SU-DHL-6 (cell line): ENCODE measurements at regions not wholly inside any gene's neighbourhood (a gene's known extent, or its start where the extent isn't known, plus 50 kb on each side); places are given as distances from the start of the nearest gene placed in this dataset.

Experiments used
- H2AFZ ChIP-seq: fragments of 200-600 bp; sonication (generic); 2 replicates; pipeline ENCODE4 v1.6.1; 2014; ENCODE audit warnings: low read depth, mild to moderate bottlenecking, moderate library complexity, mixed read lengths, antibody characterized with exemption, low read length; ENCODE audit not compliant: severe bottlenecking
- H3F3A ChIP-seq: fragments of 200-600 bp; shearing (Covaris generic); 2 replicates; pipeline ENCODE4 v1.6.0; 2016; ENCODE audit warnings: antibody characterized with exemption, mild to moderate bottlenecking; ENCODE audit not compliant: insufficient read depth
- H3K27ac ChIP-seq: fragments of 200-600 bp; sonication (generic); 2 replicates; pipeline ENCODE4 v1.5.1; 2016; ENCODE audit warnings: low read depth, mild to moderate bottlenecking, low read length, moderate library complexity, mixed read lengths
- H3K27me3 ChIP-seq: fragments of 200-600 bp; sonication (generic), shearing (Covaris generic); 2 replicates; pipeline ENCODE4 v1.6.0; 2014; ENCODE audit warnings: mild to moderate bottlenecking, low read length
- H3K36me3 ChIP-seq: fragments of 200-600 bp; sonication (generic); 2 replicates; pipeline ENCODE4 v1.6.1; 2014; ENCODE audit warnings: mild to moderate bottlenecking, low read length, mixed read lengths
- H3K4me2 ChIP-seq: fragments of 300-600, 200-600 bp; shearing (Covaris generic), sonication (generic); 2 replicates; pipeline ENCODE4 v1.6.0; 2014; ENCODE audit warnings: low read length, low read depth, mild to moderate bottlenecking; ENCODE audit not compliant: poor library complexity, severe bottlenecking
- H3K4me3 ChIP-seq: fragments of 200-600 bp; sonication (generic); 2 replicates; pipeline ENCODE4 v1.5.1; 2014; ENCODE audit warnings: antibody characterized with exemption, low read length, mild to moderate bottlenecking, mixed read lengths; ENCODE audit not compliant: insufficient read depth, poor library complexity, severe bottlenecking
- H3K79me2 ChIP-seq: fragments of 200-600 bp; sonication (generic); 2 replicates; pipeline ENCODE4 v1.6.1; 2014; ENCODE audit warnings: mild to moderate bottlenecking, low read length, moderate library complexity; ENCODE audit not compliant: insufficient read depth
- H3K9ac ChIP-seq: fragments of 200-600 bp; sonication (generic); 2 replicates; pipeline ENCODE4 v1.7.0; 2014; ENCODE audit warnings: mild to moderate bottlenecking, low read length
- H3K9me2 ChIP-seq: fragments of 200-600 bp; sonication (generic); replicated peaks from 2 replicates; pipeline ENCODE4 v1.6.1; 2014; ENCODE audit warnings: low read length; ENCODE audit not compliant: insufficient read depth
- H3K9me3 ChIP-seq: fragments of 200-600 bp; sonication (generic); 2 replicates; pipeline ENCODE4 v1.6.1; 2014; ENCODE audit warnings: low read length, mixed read lengths; ENCODE audit not compliant: insufficient read depth
- H4K20me1 ChIP-seq: fragments of 200-600 bp; sonication (generic); 2 replicates; pipeline ENCODE4 v1.6.1; 2014; ENCODE audit warnings: low read depth, mild to moderate bottlenecking, antibody characterized with exemption, low read length, moderate library complexity, mixed read lengths
- EZH2phosphoT487 ChIP-seq: fragments of 200-600 bp; sonication (generic), shearing (Covaris generic); conservative IDR thresholded peaks from 2 replicates; pipeline ENCODE4 v1.6.1; 2018; ENCODE audit warnings: mild to moderate bottlenecking, antibody characterized with exemption, low read length, moderate library complexity, mixed read lengths
- TF ChIP-seq, protein P1 (sequence below): fragments of 200-600 bp; sonication (generic); IDR thresholded peaks from one replicate; pipeline ENCODE4 v1.5.1; 2017; ENCODE audit warnings: antibody characterized with exemption, mild to moderate bottlenecking, low read length, moderate library complexity; ENCODE audit not compliant: insufficient read depth, poor library complexity, severe bottlenecking

DNA sequence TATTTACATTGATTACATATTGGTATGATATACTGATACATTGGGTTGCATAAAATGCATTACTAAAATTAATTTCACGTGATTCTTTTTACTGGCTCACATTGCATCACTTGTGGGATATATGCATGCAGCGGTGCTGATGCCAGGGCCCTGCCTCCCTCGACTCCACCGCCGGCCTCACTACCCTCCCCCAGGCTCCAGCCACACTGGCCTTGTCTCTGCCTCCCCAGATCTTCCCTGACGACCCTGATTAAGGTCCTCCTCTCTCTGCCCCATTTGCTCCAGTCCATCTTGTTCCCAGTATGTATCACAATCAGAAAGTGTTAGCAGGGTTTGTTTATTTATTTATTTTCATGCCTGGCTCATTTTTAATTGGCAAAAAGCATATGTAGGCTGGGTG, 306.8 kb downstream of the FOXL1 start:
- Histone ChIP-seq H3K9me3 (no peaks in the 10 kb centered on the region), H3K27ac (no peak overlapping the region), H2AFZ (no peak overlapping the region), H3F3A (no peaks in the 10 kb centered on the region), H3K79me2 (no peaks in the 10 kb centered on the region), H3K9ac (no peak overlapping the region), H3K36me3 (no peaks in the 10 kb centered on the region), H3K4me2 (no peak overlapping the region), H3K9me2 (no peaks in the 10 kb centered on the region), H3K4me3 (no peak overlapping the region), H3K27me3 (no peaks in the 10 kb centered on the region), H4K20me1 (no peaks in the 10 kb centered on the region)
- TF ChIP-seq, protein P1, sequence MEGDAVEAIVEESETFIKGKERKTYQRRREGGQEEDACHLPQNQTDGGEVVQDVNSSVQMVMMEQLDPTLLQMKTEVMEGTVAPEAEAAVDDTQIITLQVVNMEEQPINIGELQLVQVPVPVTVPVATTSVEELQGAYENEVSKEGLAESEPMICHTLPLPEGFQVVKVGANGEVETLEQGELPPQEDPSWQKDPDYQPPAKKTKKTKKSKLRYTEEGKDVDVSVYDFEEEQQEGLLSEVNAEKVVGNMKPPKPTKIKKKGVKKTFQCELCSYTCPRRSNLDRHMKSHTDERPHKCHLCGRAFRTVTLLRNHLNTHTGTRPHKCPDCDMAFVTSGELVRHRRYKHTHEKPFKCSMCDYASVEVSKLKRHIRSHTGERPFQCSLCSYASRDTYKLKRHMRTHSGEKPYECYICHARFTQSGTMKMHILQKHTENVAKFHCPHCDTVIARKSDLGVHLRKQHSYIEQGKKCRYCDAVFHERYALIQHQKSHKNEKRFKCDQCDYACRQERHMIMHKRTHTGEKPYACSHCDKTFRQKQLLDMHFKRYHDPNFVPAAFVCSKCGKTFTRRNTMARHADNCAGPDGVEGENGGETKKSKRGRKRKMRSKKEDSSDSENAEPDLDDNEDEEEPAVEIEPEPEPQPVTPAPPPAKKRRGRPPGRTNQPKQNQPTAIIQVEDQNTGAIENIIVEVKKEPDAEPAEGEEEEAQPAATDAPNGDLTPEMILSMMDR, result no peak
- TF ChIP-seq EZH2phosphoT487, result no peak

DNA sequence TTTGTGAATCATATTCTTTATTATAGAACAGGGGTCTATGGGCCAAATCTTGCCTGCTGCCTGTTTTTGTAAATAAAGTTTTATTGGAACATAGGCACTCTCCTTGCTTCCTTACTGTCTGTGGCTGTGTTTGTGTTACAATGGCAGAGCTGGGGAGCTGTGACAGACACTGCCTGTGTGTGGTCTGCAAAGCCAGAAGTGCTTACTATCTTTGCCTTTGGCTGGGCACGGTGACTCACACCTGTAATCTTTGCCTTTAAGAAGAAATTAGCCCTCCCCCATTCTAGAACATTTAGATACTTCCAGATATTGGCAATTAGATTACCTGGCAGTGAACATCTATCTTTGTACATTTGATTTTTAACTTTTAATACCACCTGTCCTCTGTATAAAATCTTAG, 308.3 kb downstream of the FOXL1 start:
- no peaks in the 10 kb centered on the region for H3F3A ChIP-seq
- no peaks in the 10 kb centered on the region for H3K36me3 ChIP-seq
- H3K4me2 ChIP-seq, result no peak overlapping the region
- no peaks in the 10 kb centered on the region for H4K20me1 ChIP-seq
- TF ChIP-seq, protein P1, result no peak
- no peak for TF ChIP-seq EZH2phosphoT487
- no peaks in the 10 kb centered on the region for H3K79me2 ChIP-seq
- no peaks in the 10 kb centered on the region for H3K9me2 ChIP-seq
- H3K27me3 ChIP-seq, result no peaks in the 10 kb centered on the region
- no peak overlapping the region for H3K27ac ChIP-seq
- H3K9ac ChIP-seq, result no peak overlapping the region
- H3K9me3 ChIP-seq, result no peaks in the 10 kb centered on the region
- no peak overlapping the region for H3K4me3 ChIP-seq
- no peak overlapping the region for H2AFZ ChIP-seq

DNA sequence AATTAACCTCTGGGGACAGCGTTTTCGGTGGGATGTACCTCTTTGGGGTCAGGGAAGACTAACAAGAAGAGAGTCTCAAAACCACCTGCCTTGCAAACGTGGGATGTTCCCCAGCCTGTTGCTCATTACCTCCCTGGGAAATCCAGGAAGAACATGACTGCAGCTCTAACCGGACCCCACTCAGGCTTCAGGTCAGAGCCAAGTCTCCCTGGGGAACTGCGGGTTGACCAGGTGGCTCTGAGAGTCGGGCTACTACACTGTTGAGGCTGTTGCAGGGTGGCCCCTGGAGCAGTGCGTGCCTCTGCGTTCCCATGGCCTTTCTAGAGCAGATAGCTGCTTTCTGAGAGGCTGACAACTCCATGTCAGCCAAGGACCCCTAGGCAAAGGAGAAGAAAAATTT, 309.1 kb downstream of the FOXL1 start:
- Histone ChIP-seq H2AFZ (no peak overlapping the region), H3K36me3 (no peaks in the 10 kb centered on the region), H3F3A (no peaks in the 10 kb centered on the region), H3K9me2 (no peaks in the 10 kb centered on the region), H3K79me2 (no peaks in the 10 kb centered on the region), H3K4me2 (no peak overlapping the region), H4K20me1 (no peaks in the 10 kb centered on the region), H3K27ac (no peak overlapping the region), H3K9ac (no peak overlapping the region), H3K4me3 (no peak overlapping the region), H3K27me3 (no peaks in the 10 kb centered on the region), H3K9me3 (no peaks in the 10 kb centered on the region)
- no peak for TF ChIP-seq EZH2phosphoT487
- TF ChIP-seq, protein P1, result no peak
